HG03469 (cell line): ENCODE measurements at regions not wholly inside any gene's neighbourhood (a gene's known extent, or its start where the extent isn't known, plus 50 kb on each side); places are given as distances from the start of the nearest gene placed in this dataset.

Experiments used
- ATAC-seq: cut with Tn5 transposase; IDR thresholded peaks from one replicate; pipeline ENCODE4 v1.9.1; 2021; ENCODE audit warnings: mild to moderate bottlenecking, moderate library complexity, moderate number of reproducible peaks; ENCODE audit not compliant: unreplicated experiment

- ATAC-seq, result no peak
These were observed 560.2 kb downstream of the TCERG1L start for GRCh38 chr10:130751106-130751840.

- ATAC-seq, result no peak
These were observed 559.7 kb downstream of the TCERG1L start for GRCh38 chr10:130751851-130752250.

DNA sequence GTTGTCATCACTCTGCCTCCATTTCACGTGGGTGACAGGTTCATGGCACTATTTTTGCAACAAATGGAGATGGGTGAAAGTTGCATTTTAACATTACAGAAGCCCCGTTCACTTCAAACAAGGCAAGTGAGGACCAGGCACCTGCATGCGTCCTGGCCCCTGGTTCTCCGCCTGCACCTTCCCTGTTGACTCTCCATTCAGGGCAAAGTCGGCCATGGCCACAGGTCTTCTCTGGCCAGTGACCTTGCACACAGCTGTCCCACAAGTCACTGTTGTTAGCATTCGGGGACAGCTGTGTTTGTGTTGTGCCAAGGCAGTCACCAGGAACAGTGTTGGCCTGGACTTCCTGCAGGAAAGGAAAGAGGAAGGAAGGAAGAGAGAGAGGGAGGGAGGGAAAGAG is 554.9 kb downstream of the TCERG1L start:
- no peak for ATAC-seq

- no peak for ATAC-seq
These were observed 554.2 kb downstream of the TCERG1L start for GRCh38 chr10:130757271-130757670.

GRCh38 chr10:130757821-130758489 is 553.6 kb downstream of the TCERG1L start:
- no peak for ATAC-seq

DNA sequence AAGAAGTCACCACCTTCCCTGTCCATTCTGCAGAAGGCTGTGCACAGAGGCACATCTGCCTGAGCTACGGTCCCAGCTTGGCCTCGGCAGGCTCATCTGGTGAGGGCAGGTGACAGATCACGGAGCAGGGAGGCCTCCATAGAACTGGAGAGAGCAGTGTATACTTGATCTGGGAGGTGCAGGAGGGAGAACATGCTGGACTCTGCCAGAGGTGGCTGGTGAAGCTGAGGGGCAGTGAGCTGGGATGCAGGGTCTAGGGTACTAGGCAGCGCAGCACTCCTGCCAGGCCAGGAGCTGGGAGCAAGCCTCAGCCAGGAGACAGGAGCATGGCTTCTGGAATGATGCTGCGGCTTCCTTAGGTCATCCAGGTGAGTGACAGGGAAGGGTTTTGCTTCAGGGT is 553.0 kb downstream of the TCERG1L start:
- no peak for ATAC-seq

DNA sequence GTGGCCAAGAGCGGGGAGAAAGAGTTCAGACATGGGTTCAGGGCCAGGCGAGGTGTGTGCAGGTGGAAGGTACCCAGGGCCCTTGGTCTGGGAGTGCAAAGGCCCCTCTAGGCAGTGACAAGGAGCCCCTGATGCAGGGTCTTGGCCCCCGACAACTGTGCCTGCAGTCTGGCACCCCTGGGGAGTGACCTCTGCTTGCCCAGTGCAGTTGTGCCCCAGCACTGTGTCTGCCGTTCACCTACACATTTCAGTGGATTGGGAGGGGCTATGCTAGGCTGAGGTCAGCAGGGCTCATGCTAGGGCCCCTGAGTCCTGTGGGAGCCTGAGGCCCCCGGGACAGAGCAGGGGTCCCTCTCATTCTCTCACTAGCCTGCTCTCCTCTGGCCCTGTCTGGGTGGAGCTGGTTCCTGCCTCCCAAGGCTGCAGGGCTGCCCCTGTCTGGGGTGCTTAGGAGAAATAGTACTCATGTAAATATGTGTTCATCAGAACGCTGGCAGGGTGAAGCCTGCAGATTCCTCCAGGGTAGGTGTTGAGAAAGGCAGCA is 550.4 kb downstream of the TCERG1L start:
- ATAC-seq, result no peak

- no peak for ATAC-seq
These were observed 549.7 kb downstream of the TCERG1L start for GRCh38 chr10:130761788-130762301.

GRCh38 chr10:130762491-130762890 is 549.0 kb downstream of the TCERG1L start:
- no peak for ATAC-seq

- no peak for ATAC-seq
These were observed 548.5 kb downstream of the TCERG1L start for GRCh38 chr10:130763071-130763470.

- ATAC-seq, result no peak
These were observed 548.0 kb downstream of the TCERG1L start for GRCh38 chr10:130763491-130763890.

GRCh38 chr10:130764651-130765050 is 546.9 kb downstream of the TCERG1L start:
- no peak for ATAC-seq

GRCh38 chr10:130766071-130766470 is 545.5 kb downstream of the TCERG1L start:
- ATAC-seq, result no peak

DNA sequence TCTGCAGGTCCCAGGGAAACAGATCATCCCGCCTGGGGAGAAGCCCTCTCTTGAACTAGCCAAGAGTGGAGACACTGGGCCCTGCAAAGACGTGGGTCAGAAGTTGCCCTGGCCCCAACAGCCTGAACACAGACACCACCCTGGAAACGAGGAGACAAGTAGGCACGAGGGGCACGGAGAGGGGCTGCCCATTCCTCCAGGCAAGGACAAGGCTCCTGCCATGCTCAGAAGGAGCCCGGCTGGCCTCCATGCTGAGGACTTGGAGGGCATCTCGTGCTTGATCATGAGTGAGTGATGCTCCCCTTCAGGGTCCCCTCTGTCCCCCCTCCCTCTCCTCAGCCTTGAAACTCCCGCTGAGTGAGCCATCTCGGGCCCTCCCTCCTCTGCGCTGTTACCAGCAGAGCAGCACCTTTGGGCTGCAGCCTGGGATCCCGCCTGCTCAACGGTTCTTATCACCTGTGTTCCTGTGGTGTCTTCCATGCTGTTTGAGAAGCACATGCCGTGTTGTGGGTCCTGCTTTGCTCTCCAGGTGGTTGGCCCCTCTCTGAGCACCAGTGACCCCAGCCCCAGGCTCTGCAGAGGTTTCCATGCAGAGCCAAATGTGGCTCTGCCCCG is 544.3 kb downstream of the TCERG1L start:
- no peak for ATAC-seq

DNA sequence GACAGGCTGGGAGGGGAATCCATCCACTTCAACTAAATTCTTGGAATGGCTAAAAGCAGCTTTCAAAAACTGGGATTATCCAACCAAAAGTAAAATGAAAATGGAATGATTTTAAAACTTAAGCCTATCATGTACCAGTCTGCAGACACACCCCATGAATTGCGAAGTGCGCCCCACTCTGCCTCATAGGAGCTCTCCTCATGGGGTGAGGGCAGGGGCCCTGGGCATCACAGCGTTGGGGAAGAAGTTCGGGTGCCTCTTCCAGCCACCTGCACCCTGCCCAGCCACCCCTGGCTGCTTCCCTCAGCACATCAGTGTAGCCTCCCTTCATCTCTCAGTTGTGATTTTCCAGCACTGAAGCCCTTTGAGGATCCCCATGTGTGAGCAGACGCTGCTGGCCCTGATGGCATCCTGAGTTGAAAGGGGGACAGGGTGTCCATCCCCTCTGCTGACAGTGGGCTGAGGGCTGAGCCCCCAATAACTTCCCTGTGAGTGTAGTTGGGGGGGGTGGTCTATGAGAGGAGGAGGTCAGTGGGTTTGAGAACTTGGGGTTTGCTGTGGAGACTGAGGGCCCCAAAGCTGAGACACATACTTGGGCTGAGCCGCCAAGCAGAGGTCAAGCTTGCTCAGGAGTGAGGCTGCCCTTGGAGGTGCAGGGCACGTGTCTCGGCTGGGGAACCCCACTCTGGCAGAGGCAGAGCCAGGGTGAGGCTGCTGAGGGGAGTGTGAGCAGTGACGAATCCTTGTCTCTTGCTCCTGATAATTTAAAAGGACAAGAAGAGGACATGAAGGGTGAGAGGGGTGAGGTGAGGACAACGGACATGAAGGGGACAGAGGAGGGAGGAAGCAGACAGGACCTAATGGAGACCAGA is 542.1 kb downstream of the TCERG1L start:
- ATAC-seq, result no peak

DNA sequence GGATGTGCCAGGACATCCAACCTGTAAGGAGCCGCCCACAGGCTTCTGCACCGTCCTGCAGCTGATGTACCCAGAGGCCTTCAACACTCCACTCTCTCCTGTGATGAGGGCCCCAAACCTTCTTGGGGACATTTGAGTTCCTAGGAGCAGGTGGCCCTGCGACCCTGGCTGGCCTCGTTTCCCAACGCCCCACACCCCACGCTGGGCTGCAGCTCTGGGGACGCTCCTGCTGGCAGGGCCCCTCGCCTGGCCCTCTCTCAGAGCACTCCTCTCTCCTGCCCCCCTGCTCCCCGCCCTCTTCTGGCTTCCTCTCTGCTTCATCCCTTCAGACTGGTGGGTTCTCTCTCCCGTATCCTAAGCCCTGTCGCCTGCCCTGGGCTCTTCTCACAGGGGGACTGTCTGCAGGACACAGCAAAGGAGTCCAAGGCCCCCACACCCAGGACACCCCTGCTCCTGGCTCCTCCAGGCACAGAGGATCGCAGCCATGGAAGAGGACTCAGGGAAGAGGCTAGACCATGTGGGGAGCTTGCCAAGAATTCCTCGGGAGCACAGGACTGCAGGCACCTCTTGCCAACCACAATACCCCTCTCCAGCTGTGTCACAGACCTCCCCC is 541.4 kb downstream of the TCERG1L start:
- no peak for ATAC-seq

- no peak for ATAC-seq
These were observed 540.0 kb downstream of the TCERG1L start for GRCh38 chr10:130771491-130771946.

GRCh38 chr10:130772056-130772455 is 539.5 kb downstream of the TCERG1L start:
- no peak for ATAC-seq

DNA sequence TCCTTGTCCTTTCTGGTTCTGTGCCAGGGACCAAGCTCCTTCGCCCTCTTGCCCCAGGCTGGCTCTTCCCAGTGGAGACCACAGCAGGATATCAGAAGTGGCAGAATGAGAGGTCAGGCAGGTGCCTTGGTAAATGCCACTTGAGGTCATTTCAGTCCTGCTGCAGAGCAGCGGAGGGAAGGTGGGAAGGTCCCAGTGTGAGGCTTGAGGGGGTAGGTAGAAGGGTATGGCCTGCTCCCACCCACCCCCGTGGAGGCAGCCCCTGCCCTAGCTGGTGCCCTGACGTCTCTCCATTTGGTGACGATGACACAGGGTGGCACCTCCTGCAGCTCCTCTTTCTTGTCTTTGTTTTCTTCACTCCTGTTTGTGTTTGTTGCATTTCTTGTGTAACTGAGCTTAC is 538.8 kb downstream of the TCERG1L start:
- ATAC-seq, result no peak

- no peak for ATAC-seq
These were observed 537.6 kb downstream of the TCERG1L start for GRCh38 chr10:130773941-130774340.
